ENCODE measurements at regions not wholly inside any gene's neighbourhood (a gene's known extent, or its start where the extent isn't known, plus 50 kb on each side); places are given as distances from the start of the nearest gene placed in this dataset.
"Not testable (repeated sequence)": the region's sequence is repeated elsewhere in the genome, so short reads cannot be mapped to it uniquely, and the experiment has no call there.

GRCh38 chr11:45733176-45733575 lies 67.8 kb upstream of the CHST1 start:
- no peak for DNase-seq
- TF ChIP-seq CTCF (IDR thresholded peaks at IDR 0.05): no peak
- no peak for TF ChIP-seq POLR2A (IDR thresholded peaks at IDR 0.05)
- Histone ChIP-seq H3K36me3 (ENCODE audit: low read depth, missing control alignments) (no peaks in the 10 kb centered on the region), H3K27me3 (no peaks in the 10 kb centered on the region), H3K27ac (no peak overlapping the region), H3K4me1 (no peaks in the 10 kb centered on the region), H3K9me3 (no peaks in the 10 kb centered on the region), H3K4me3 (no peak overlapping the region)
- 44 to 46% methylated on average over 1 of the region's 1 CpG for WGBS, 2 donors
- intact Hi-C loops (cut with DNase I; ENCODE audit: low total_unique reads): no loop called here

GRCh38 chr11:45732343-45732742 lies 66.9 kb upstream of the CHST1 start:
- DNase-seq: no peak
- H3K27ac ChIP-seq: no peak overlapping the region
- no peaks in the 10 kb centered on the region for H3K9me3 ChIP-seq
- no peak overlapping the region for H3K4me3 ChIP-seq
- TF ChIP-seq CTCF (IDR thresholded peaks at IDR 0.05) (no peak), POLR2A (IDR thresholded peaks at IDR 0.05) (no peak)
- no peaks in the 10 kb centered on the region for H3K4me1 ChIP-seq
- intact Hi-C loops (cut with DNase I; ENCODE audit: low total_unique reads): no loop called here
- no peaks in the 10 kb centered on the region for H3K36me3 ChIP-seq (ENCODE audit: low read depth, missing control alignments)
- no peaks in the 10 kb centered on the region for H3K27me3 ChIP-seq

- H3K4me1 ChIP-seq; H3K4me3 ChIP-seq; H3K27ac ChIP-seq; intact Hi-C loops (cut with DNase I; ENCODE audit: low total_unique reads); H3K9me3 ChIP-seq; H3K27me3 ChIP-seq; H3K36me3 ChIP-seq (ENCODE audit: low read depth, missing control alignments); DNase-seq: not testable (repeated sequence)
- 91 to 95% methylated on average over 4 of the region's 4 CpGs for WGBS, 2 donors
Observed at GRCh38 chr11:45731171-45731570, 65.7 kb upstream of the CHST1 start.

GRCh38 chr11:45730014-45730413 lies 64.6 kb upstream of the CHST1 start:
- H3K36me3 ChIP-seq (ENCODE audit: low read depth, missing control alignments): no peaks in the 10 kb centered on the region
- 64 to 66% methylated on average over 3 of the region's 3 CpGs for WGBS, 2 donors
- no peak for DNase-seq
- H3K4me3 ChIP-seq: no peak overlapping the region
- TF ChIP-seq CTCF (IDR thresholded peaks at IDR 0.05): no peak
- no peak for TF ChIP-seq POLR2A (IDR thresholded peaks at IDR 0.05)
- peaks cover 17% of the 10 kb centered on the region for H3K4me1 ChIP-seq
- H3K27ac ChIP-seq: no peak overlapping the region
- no peaks in the 10 kb centered on the region for H3K9me3 ChIP-seq
- intact Hi-C loops (cut with DNase I; ENCODE audit: low total_unique reads): no loop called here
- no peaks in the 10 kb centered on the region for H3K27me3 ChIP-seq

- H3K27ac ChIP-seq: peak overlapping the region in 1 of 2 donors; percentile 65
- no peaks in the 10 kb centered on the region for H3K36me3 ChIP-seq (ENCODE audit: low read depth, missing control alignments)
- peaks cover 29% of the 10 kb centered on the region for H3K4me1 ChIP-seq
- TF ChIP-seq POLR2A (IDR thresholded peaks at IDR 0.05) (no peak), CTCF (IDR thresholded peaks at IDR 0.05) (no peak)
- 73 to 77% methylated on average over 2 of the region's 2 CpGs for WGBS, 2 donors
- intact Hi-C loops (cut with DNase I; ENCODE audit: low total_unique reads): no loop called here
- no peaks in the 10 kb centered on the region for H3K27me3 ChIP-seq
- no peak for DNase-seq
- no peaks in the 10 kb centered on the region for H3K9me3 ChIP-seq
- no peak overlapping the region for H3K4me3 ChIP-seq
Observed at GRCh38 chr11:45726493-45727054, 61.2 kb upstream of the CHST1 start.

All from testis (tissue), 2 donors.